GM18517 (cell line): ENCODE measurements at regions not wholly inside any gene's neighbourhood (a gene's known extent, or its start where the extent isn't known, plus 50 kb on each side); places are given as distances from the start of the nearest gene placed in this dataset.
"Not testable (repeated sequence)": the region's sequence is repeated elsewhere in the genome, so short reads cannot be mapped to it uniquely, and the experiment has no call there.

ENCODE experiments used
- ATAC-seq: cut with Tn5 transposase; IDR thresholded peaks from one replicate; pipeline ENCODE4 v1.9.1; 2021; ENCODE audit warnings: mild to moderate bottlenecking, moderate library complexity; ENCODE audit not compliant: unreplicated experiment

DNA sequence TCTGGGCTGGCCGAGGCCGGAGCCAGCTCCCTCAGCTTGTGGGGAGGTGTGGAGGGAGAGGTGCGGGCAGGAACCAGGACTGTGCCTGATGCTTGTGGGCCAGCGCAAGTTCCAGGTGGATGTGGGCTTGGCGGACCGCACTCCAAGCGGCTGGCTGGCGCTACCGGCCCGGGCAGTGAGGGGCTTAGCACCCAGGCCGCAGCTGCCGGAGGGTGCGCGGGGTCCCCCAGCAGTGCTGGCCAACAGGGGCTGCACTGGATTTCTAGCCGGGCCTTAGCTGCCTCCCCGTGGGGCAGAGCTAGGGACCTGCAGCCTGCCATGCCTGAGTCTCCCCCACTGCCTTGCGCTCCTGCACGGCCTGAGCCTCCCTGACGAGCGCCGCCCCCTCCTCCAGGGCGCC, 242.8 kb downstream of the CCSER2 start:
- no peak for ATAC-seq

DNA sequence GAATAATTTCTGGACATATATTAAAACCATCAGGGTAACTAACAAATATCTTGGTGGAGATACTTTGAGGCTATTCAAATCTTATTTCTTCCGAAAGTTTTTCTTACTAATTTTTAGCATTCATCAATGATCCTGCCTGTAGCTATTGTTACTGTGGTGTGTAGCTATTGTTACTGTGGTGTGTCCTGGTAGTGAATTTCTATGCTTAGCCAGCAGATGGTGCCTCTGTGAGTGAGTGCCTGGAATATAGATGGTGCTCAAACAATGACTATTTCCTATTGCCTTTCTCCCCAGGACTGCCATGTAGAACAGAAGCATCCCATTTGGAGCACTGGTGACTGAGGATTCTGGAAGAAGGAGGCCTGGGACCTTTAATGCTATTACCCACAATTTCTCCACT, 245.7 kb downstream of the CCSER2 start:
- ATAC-seq: no peak

DNA sequence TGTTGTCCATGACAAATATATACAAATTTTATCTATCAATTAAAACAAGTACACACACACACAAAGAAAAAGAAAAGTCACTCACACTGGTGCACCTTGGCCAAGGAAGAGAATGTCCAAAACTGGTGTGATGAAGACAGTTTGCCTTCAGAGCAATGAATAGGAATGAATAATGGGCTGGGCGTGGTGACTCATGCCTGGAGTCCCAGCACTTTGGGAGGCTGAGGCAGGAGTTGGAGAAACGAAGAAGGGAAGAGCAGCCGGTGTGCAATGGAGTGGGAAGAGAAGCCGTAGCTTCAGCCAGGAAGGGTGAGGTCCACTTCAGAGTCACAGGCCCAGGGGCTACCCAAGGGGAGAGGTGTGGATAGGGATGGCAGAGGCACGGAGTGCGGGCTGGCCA, 253.6 kb downstream of the CCSER2 start:
- no peak for ATAC-seq

DNA sequence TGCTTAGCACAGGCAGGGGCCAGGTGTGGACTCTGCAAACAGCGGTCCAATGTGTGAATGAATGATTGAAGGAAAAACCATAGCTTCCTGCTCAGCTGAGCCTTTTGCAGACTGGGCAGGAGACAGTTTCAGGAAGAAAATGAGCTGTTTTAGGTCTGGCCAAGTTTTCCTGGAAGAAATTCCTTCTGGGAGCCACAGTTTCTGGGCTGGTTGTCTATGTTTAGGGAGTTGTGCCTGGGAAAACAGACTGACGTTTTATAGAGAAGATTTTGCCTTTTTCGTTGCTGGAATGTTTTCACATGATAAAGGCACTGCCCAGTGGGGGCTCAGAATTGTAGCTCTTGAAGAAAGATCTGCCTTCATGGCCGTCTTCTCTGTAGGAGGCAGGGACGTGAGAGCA, 255.1 kb downstream of the CCSER2 start:
- no peak for ATAC-seq

DNA sequence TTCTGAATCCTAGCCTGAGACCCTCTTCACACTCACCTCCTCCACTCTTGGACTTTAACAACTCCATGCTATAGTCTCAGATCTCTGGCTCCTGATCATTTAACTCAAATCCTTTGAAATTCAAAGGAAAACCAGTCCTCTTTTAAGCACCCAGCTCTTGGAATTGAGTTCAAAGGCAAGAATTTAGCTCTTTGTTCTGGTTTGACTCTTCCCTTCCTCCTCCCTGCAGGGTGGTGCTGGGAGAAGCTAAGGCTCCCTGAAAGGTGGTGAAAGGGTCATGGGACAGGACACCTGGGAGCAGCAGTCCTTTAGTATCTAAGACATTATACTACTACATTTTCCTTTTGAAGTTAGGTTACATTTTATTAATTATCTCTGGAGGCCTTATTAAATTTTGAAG, 259.4 kb downstream of the CCSER2 start:
- no peak for ATAC-seq

DNA sequence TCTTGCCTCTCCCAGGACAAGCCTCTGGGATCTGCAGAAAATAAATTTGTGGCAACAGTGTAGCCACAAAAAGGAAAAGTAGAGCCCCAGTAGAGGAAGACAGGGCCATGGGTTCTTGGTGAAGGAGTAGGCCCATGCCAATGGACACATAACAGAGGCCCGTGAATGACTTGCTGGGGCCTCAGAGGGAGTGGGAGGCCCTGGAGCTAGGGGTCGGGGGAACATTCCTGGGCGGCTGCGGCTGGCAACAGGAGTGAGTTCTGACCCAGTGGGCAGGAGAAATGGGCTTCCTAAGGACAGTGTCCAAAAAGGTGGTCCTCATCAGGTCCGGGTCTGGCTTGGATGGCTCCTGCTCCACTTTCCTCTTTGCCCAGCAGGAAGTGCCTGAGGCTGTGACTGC, 260.0 kb downstream of the CCSER2 start:
- no peak for ATAC-seq

DNA sequence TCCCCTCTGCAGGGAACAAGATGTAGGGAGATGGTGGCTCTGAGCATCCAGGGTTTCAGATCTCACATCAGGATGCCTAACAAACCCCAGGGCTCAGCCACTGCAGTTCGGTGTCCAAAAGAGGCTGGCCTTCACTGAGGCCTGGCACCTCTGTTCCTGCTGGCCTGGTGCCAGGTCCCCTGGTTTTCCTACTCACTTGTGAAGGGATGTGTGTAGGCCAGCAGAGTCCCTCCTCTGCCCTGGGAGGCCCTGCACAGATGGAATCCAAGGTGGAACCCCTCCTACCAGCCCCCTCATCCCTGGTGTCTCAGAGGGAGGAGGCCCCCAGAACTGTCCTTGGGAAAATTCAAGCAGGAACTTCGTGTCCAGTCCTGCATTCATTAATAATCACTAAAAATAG, 260.6 kb downstream of the CCSER2 start:
- no peak for ATAC-seq

DNA sequence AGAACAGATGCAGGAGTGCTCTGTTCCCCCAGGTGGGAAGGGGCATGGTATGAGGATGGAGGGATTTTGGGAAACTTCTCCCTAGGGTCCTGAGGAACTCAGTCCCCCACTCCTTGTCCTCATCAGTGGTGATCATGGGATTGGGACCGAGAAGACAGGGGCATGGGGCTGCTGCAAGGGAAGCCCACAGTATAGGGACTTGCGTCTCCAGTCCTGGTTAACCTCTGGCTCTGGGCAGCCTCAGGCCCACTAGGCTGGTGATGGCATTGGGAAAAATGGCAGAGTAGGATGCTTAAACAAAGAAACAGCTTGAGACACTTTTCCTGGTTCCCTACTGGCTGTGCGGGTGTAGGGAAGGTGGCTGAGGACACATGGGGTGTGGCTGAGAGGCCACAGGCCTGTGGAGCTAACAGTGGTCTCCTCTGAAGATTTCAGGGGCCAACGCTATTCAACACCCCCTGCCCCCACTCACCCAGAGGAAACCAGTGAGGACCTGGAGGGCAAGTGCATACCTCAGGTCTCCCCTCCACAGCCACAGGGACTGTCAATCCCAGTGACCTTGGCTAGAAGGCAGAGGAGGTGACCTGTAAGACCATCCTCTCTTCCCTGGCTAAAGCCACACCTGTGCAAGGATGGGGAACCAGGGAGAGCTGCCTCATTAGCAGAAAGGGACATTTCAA, 261.3 kb downstream of the CCSER2 start:
- ATAC-seq: no peak

DNA sequence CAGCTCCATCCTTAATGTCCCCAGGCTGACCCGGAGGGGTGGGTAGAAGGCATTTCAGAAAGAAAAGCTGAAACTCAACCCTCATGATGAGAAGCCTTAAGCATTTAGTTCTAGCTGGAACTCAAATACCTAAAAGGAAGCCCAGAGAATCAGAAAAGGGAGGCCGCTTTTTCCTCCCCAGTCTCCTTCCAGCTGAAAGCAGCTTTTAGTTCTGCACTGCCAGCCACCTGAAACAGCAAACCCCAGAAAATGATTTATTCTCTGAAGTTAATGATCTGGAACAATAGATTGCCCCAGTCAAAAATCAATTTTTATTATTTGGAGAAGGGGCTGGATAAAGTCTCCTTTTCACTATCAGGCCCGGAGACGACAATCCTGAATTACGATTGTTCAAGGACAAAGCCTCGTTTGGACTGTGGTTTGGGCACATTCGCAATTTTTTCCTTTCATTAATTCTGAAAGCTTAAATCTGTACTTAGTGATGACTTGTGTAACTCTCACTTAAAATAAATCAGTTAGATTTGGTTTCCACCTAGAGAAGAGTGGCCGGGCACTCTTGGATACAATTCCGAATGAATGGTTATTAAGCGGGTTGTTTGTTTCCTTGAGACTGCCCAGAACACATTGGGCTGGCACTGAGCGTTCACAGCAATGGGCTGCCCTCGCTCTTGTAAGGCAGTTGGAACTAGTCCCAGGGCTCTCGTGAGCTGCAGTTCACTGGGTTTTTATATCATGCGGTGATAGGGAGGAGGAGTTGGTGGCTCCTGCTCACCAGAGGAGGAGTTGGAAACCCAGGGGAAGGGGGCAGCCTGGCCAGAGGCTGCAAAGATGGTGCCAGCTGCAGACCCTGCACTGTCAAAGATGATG, 262.2 kb downstream of the CCSER2 start:
- ATAC-seq: no peak

DNA sequence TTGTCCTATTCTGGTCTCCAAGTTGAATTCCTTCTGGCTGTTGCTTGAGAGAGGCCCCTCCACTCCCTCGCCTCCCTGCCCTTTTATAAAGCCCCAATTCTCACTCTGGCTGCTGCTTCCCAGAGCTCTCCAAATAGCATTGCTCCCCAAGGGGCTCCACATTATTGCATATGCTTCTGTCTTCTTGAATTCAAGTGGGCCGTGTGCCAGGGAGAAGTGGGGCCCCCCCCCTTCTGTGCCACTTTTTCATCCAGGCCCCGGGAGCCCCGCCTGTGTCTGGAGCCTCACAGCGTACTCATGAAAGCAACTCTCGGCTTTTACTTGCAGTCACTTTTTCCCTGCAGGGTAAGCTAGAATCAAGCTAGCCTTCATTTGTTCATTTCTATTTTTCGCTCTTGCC, 265.1 kb downstream of the CCSER2 start:
- no peak for ATAC-seq

DNA sequence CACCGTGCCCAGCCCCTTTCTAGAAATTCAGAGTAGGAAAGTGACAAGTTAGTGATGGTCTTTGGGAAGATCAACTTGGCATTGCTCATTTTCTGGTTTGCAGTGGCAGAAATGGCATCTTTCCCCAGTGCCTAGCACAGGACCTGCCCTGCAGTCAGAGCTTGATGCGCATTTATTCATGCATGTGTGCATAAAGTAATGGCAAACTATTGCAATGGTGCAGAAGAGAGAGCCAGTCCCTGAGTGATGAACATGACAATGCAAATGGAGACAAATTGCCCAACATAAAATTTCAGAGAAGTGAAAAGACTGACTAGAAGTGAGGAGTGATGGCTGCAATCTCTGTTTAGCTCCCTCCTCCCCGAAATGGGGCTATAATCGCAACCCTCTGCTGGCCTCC, 268.2 kb downstream of the CCSER2 start:
- no peak for ATAC-seq

DNA sequence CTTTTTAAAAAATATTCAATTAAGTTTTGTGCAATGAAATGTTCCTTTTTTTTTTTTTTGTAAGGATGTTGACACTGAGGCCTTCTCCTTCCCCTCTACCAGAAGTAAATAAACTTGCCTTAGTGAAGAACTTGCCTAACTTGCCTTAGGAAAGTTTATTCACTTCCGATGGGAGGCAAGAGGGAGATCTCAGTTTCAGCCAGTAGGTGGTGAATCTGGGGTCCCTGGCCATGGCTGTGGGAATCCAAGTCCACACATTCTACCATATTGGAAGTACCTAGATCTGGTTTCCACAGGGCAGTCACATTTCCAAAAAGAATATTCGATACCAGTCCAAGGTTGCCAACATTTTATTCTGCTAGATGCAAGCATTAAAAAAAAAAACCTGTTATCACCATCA, 270.9 kb downstream of the CCSER2 start:
- ATAC-seq: no peak

DNA sequence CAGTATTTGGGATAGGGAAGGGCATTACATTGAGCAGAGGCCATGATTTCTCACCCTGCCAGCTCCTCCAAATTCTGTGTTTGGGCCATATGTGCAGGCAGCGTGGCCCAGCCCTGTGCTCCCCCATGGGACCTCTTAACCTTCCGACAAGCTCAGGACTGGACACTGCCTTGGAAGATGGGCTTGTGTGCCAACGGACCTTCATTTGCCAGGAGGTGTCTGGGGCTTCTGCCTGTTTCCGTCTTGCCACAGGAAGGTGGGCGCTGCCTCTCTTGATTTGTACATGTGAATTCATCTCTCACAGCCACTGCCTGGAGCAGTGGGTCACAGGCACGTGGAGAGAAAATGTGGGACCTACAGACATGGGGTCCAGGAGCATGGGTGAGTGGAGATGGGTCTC, 272.6 kb downstream of the CCSER2 start:
- no peak for ATAC-seq

DNA sequence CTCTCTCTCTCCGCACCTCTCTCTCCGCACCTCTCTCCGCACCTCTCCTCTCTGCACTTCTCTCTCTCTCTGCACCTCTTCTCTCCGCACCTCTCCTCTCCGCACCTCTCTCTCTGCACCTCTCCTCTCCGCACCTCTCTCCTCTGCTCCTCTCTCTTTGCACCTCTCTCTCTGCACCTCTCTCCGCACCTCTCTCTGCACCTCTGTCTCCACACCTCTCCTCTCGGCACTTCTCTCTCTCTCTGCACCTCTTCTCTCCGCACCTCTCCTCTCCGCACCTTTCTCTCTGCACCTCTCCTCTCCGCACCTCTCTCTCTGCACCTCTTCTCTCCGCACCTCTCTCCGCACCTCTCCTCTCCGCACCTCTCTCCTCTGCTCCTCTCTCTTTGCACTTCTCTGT, 274.2 kb downstream of the CCSER2 start:
- ATAC-seq: not testable (repeated sequence)

DNA sequence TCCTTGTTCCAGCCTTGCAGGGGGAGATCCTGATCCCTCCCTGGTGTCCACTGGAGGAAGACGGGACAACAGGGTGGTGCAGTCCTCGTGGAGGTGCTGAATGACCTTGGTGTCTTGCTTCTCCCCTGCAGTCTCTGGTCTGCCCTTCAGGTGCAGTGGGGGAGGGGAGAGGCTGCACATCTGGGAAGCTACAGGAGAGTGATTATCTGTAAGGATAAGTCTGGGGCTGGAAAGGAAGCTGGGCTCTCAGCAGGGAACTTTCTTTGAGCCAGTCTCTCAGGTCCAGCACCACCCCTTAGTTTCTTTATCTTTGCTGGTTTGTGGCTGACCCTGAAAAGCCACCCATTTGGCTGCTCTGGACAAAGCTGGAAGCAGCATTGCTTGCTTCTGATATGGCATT, 275.6 kb downstream of the CCSER2 start:
- no peak for ATAC-seq

DNA sequence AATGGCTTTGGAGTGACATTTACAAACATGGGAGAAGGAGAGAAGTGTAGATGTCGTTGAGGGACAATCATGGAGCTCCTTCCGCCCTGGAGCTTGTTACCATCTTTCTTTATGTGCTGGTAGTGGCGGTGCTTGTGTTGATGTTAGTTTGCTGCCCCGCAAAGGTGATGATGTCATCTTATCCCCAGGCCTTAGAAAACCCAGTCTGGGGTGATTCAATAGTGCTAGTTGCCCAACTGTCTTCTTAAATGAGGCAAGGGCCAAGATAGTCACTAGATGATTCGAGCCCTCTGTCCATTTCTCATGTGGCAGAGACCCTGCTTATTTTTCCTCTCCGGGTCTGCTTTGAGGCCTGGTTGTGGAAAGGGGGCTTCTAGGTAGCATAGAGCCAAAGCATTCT, 277.4 kb downstream of the CCSER2 start:
- no peak for ATAC-seq

DNA sequence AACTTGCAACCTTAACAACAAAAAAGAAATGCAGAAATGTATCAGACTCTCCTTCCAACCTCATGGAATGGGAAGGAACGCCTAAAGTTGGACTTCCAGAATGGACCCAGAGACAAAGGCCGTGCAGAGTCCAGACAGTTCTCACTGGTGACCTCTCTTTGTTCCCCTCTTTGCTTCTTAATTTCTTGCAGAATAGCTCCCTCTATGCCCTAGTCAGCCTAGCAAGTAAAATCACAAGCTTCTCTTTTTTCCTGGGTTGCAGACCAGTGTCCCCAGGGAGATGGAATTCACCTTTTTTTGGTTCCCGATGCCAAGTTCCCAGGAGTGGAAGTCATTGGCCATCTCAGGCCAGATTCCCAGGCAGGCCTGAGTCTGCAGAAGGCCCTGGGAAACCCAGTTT, 278.0 kb downstream of the CCSER2 start:
- ATAC-seq: no peak

DNA sequence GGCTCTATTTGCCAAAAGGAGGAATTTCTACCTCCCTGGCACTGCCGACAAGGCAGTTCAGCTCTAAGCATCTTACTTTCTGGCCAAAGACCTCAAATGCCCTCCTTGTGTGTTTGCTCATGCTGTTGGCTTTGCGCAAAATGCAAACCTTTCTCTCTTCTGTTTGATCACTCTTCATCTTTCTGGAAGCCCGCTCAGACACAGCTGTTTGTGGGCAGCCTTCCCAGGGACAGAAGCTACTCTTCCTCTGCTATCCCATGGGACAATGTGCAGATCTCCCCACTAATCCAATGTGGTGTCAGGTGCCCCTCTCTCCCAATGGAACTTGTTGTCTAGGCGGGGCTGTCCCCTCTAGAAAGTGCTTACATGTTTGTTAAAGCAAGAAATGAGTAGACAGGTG, 278.7 kb downstream of the CCSER2 start:
- no peak for ATAC-seq

DNA sequence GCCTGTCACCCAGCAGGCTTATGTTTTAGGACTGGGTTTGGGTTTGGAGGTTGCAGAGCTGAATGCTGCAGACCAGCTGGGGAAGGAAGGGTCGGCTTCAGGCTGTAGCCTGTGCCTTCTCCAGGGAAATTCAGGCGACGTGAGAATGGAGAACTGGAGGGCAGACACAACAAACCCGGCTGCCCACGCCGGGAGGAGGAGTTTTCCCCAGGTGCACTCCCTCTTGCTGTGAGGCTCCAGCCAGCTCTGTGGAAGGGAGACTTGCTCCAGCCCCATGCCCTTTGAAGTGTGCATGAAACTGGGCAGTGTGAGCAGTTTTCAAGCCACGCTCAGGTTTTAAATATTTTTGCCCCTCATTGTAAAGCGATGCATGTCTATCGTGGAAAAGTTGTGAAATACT, 279.1 kb downstream of the CCSER2 start:
- ATAC-seq: no peak

DNA sequence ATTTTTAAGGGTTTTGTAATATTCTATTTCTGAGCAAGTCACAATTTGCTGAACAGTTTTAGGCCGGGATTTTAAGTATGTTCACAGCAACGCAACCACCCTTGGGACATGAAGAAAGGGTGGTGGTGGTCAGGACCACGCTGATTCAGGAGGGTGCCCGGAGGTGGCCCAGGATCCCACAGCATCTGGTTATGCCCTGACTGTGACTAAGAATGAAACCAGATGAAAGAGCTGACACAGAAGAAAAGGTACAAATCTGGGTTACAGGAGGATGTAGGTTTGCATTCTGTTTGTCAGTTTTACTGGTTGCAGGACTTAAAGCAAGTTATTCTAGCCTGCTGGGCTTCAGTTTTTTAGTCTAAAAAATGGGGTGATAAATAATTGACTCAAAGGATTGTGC, 279.7 kb downstream of the CCSER2 start:
- ATAC-seq: no peak

DNA sequence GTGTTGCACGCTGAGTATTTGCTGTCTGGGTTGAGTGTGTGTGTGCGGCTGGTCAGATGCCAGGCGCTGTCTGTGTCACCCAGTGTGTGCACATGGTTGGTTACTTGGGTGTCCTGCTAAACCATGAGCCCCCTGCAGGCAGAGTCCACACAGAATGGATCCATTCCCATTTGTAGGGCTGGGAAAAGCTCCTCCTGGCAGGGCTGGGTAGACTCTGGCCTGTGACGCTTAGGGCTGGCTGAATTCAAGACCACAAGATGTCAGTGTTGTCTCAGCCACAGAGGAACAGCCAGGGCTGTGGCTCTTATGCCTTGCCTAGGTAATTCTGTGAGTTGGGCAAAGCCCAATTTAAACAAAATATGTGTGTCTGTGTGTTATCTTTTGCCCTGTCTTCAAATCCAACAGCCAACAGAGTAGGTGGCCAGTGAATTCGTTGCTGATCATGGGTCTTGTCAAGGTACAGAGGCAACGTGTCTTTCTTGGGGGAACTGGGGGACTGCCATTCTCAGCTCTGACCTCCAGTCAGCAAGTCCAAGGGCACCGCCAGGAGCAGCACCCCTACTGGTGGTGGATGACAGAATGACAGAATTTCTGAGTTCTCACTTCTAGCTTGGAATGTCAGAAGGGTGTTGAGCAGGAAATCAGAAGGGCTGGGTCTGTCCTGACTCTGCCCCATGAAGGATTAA, 285.1 kb downstream of the CCSER2 start:
- ATAC-seq: no peak
